Left renal cortex interstitium (tissue), 4 donors: ENCODE measurements at regions not wholly inside any gene's neighbourhood (a gene's known extent, or its start where the extent isn't known, plus 50 kb on each side); places are given as distances from the start of the nearest gene placed in this dataset.

Experiments
- DNase-seq, 4 donors: peaks; one replicate each; pipeline ENCODE4 v3.0.0-alpha.2; 2013; ENCODE audit warnings: low read depth in 4 of 4, low spot score in 2 of 4, missing footprints in 1 of 4

DNA sequence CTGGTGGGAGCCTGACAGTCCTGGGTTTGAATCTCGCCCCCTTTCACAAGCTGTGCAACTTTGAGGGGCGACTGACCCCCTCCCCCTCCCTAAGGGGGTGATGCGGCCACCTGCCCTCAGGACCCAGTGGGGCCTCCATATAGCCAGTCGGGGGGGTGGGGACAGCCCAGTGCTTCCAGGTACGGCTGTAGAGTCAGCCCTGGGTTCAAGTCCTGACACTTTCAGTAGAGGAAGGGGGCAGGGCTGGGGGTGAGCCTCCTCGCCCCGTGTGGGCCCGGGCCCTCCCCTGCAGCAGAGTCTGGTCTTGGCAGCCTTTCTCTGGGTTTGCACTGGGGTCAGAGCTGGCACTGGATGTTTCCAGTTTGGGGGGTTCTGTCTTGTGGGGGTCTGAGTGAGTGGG lies 216.3 kb downstream of the C9orf50 start:
- no peak for DNase-seq

DNA sequence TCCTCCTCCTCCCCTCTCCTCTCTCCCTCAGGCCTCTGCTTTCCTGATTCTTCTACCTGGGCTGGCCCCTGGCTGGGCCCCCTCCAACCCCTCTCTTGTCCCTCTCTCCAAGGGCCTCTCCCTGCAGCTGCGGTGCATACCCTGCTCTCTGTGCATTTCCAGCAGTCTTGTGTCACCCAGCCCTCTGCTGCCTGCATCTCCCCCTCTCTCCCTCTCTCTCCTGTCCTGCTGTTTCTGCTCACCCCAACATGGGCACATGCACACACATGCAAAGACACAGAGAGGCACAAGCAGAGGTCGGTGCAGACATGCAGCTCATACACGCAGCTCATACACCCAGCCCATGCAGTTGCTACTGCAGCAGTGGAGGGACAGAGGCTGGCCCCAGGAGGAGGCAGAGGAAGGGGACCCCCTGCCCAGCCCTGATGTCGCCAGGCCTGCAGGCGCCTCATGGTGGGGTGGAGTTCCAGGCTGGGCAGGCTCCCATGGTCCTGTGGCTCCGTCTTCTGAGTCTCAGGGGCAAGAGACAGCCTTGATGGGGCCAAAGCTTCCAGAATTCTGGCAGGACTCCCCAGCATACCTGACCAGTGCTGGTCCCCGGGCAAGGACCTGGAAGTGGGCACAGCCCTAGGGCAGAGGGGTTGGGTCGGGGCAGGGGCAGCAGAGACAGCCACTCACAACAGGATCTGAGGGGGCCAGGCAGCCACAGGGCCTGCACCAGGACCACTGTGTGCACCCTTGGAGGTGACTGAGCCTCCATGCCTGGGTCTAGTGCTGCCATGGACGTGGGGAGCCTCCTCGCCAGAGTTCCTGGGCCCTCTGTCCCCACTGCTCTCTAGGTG lies 216.9 kb downstream of the C9orf50 start:
- no peak for DNase-seq

GRCh38 chr9:129402931-129403778 lies 217.7 kb downstream of the C9orf50 start:
- no peak for DNase-seq

DNA sequence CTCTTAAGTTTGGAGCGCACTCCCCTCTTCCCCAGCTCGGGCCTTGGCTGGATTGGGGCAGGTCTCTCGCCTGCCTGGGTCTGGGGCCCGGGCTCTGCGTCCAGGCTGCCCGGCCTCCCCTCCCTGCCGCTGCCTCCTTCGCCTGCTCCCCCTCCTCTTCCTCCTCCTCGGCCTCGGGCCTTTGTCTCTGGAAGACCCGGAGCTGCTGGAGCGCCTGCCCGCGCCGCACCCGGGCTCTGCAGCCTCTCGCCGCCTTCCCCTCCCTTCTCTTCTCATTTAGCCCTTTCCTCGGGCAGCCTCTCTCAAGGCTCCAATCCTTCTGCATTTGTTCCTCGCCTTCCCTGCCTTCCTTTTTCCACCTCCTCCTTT lies 218.5 kb downstream of the C9orf50 start:
- no peak for DNase-seq

- no peak for DNase-seq
These were observed 219.1 kb downstream of the C9orf50 start for GRCh38 chr9:129401623-129402370.

GRCh38 chr9:129400971-129401622 lies 219.8 kb downstream of the C9orf50 start:
- DNase-seq: no peak

DNA sequence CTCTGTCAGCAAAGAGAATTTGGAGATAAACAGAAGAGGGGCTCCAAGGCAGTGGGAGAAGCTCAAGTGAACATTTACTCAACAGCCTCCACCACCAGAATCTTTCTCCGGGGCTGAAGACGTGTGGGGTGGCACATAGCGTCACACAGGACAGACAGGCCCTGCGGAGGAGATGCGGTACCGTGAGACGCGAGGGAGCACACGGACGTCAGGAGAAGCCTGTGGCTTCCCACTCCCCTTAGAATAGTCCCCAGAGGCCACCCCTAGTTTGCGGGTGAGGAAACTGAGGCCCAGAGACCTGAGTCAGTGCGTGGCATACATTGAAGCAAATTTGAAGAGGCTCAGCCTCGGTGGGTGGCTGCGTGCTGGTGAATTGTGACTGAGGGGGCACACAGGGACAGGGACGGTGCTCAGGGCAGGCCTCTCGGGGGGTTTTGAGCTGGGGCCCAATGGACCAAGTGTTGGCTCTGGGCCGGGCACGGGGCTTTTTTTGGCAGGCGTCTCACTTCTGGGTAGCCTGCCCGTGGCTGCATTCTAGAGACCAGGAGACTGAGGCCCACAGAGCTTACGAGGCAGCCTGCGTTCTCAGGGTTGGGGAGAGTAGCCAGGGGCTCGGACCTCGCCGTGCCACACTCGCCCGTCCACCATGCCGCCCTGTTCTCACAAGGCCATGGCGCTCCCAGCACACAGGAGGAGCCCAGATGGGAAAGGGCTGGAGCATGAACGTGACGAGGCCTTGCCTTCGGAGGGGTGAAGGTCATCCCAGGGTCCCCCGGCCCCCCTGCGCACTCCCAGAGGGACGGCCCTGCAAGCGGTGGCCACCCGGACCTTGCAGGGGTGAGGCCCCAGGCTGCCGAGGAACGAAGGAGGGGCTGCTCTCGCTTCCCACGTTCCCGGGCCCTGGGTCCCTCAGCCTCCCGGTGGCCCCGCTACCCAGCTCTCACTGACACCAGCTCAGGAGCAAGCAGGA lies 220.6 kb downstream of the C9orf50 start:
- DNase-seq: no peak

DNA sequence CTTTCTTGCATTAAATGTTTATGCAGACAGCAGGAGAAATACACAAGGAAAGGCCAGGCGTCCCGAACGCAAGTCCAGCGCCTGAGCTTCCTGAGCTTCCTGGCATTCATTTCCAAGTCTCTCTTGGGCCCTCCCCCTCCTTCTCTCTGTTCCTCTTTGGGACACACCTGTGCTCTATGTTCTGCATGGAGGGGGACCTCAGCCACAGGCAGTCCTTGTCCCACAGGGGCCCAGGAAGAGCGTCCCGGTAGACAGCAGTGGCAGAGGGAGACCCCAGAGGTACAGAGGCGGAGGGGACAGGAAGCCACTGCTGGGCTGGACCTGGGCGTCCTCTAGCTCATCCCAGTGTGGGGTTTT lies 221.3 kb downstream of the C9orf50 start:
- DNase-seq: no peak

DNA sequence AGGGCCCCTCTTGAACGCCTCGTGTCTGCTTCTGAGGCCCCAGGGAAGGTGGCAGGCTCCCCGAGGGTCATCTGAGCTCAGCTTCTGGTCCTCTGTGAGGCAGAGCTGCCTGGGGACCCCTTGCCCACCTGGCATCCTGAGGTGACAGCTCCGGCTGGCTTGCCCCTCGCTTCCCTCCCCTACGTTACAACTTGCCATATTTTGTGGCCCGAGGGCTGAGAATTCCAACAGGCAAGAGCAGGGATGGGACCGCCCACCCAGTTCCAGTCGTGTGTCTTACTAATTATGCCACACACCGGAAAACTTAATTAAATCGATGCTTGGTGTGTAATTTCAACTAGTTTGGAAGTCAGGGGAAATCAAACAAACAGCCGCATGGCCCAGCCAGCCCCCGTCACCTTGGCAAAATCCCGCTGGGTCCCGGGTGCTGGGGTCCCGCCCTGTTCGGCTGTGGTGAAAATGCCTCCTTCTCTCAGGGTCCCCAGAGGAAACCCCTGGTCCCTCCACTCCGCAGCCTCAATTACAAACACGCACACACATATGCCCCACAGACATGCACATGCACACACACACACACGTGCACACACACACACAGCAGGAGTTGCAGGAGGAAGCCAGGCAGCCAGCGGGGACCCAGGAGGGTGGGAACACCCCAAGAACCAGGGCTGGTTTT lies 221.0 kb upstream of the IER5L start:
- no peak for DNase-seq

- DNase-seq: no peak
These were observed 220.3 kb upstream of the IER5L start for GRCh38 chr9:129398101-129398960.

- no peak for DNase-seq
These were observed 219.3 kb upstream of the IER5L start for GRCh38 chr9:129397335-129397734.

DNA sequence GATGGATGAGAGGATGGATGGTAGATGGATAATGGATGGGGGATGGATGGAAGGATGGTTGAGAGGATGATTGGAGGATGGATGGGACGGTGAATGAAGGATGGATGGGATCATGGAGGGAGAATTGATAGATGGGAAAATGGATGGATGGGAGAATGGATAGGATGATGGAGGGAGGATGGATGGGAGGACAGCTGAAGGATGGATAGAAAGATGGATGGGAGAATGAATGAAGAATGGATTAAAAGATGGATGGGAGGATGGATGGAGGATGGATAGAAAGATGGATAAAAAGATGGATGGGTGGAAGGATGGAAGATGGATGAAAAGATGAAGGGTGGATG lies 218.3 kb upstream of the IER5L start:
- DNase-seq: no peak

GRCh38 chr9:129395633-129396364 lies 217.7 kb upstream of the IER5L start:
- no peak for DNase-seq

GRCh38 chr9:129394886-129395279 lies 216.8 kb upstream of the IER5L start:
- DNase-seq: no peak

GRCh38 chr9:129394061-129394885 lies 216.2 kb upstream of the IER5L start:
- no peak for DNase-seq

- DNase-seq: no peak
These were observed 215.0 kb upstream of the IER5L start for GRCh38 chr9:129393064-129393463.

GRCh38 chr9:129392093-129392541 lies 214.1 kb upstream of the IER5L start:
- no peak for DNase-seq
